ENCODE measurements at regions not wholly inside any gene's neighbourhood (a gene's known extent, or its start where the extent isn't known, plus 50 kb on each side); places are given as distances from the start of the nearest gene placed in this dataset.

GRCh38 chr3:147914532-147914931, 505.4 kb downstream of the ZIC1 start:
- Mint-ChIP-seq H3K27ac (no peak overlapping the region), H3K4me3 (no peak overlapping the region), H3K9me3 (no peaks in the 10 kb centered on the region), H3K27me3 (ENCODE audit: low read depth) (no peaks in the 10 kb centered on the region), H3K36me3 (ENCODE audit: low read depth) (no peaks in the 10 kb centered on the region), H3K4me1 (ENCODE audit: low read depth) (no peaks in the 10 kb centered on the region)

GRCh38 chr3:147915057-147915456, 505.9 kb downstream of the ZIC1 start:
- no peaks in the 10 kb centered on the region for H3K4me1 Mint-ChIP-seq (ENCODE audit: low read depth)
- H3K4me3 Mint-ChIP-seq = no peak overlapping the region
- H3K27ac Mint-ChIP-seq = no peak overlapping the region
- no peaks in the 10 kb centered on the region for H3K9me3 Mint-ChIP-seq
- no peaks in the 10 kb centered on the region for H3K27me3 Mint-ChIP-seq (ENCODE audit: low read depth)
- no peaks in the 10 kb centered on the region for H3K36me3 Mint-ChIP-seq (ENCODE audit: low read depth)

- Mint-ChIP-seq H3K27ac (no peak overlapping the region), H3K4me3 (no peak overlapping the region), H3K36me3 (ENCODE audit: low read depth) (no peaks in the 10 kb centered on the region), H3K4me1 (ENCODE audit: low read depth) (no peaks in the 10 kb centered on the region), H3K27me3 (ENCODE audit: low read depth) (no peaks in the 10 kb centered on the region), H3K9me3 (no peaks in the 10 kb centered on the region)
Observed at GRCh38 chr3:147919496-147919895, 510.3 kb downstream of the ZIC1 start.

GRCh38 chr3:147921051-147921450, 511.9 kb downstream of the ZIC1 start:
- Mint-ChIP-seq H3K4me1 (ENCODE audit: low read depth) (no peaks in the 10 kb centered on the region), H3K9me3 (no peaks in the 10 kb centered on the region), H3K27ac (no peak overlapping the region), H3K4me3 (no peak overlapping the region), H3K36me3 (ENCODE audit: low read depth) (no peaks in the 10 kb centered on the region), H3K27me3 (ENCODE audit: low read depth) (no peaks in the 10 kb centered on the region)

- H3K36me3 Mint-ChIP-seq (ENCODE audit: low read depth) = no peaks in the 10 kb centered on the region
- H3K4me3 Mint-ChIP-seq = no peak overlapping the region
- H3K4me1 Mint-ChIP-seq (ENCODE audit: low read depth) = no peaks in the 10 kb centered on the region
- H3K9me3 Mint-ChIP-seq = no peaks in the 10 kb centered on the region
- H3K27me3 Mint-ChIP-seq (ENCODE audit: low read depth) = no peaks in the 10 kb centered on the region
- H3K27ac Mint-ChIP-seq = no peak overlapping the region
Observed at GRCh38 chr3:147924755-147925154, 515.6 kb downstream of the ZIC1 start.

GRCh38 chr3:147925272-147925671, 516.1 kb downstream of the ZIC1 start:
- Mint-ChIP-seq H3K27me3 (ENCODE audit: low read depth) (no peaks in the 10 kb centered on the region), H3K4me3 (no peak overlapping the region), H3K9me3 (no peaks in the 10 kb centered on the region), H3K4me1 (ENCODE audit: low read depth) (no peaks in the 10 kb centered on the region), H3K36me3 (ENCODE audit: low read depth) (no peaks in the 10 kb centered on the region), H3K27ac (no peak overlapping the region)

GRCh38 chr3:147930232-147930807, 521.2 kb downstream of the ZIC1 start:
- no peaks in the 10 kb centered on the region for H3K4me1 Mint-ChIP-seq (ENCODE audit: low read depth)
- H3K9me3 Mint-ChIP-seq = no peaks in the 10 kb centered on the region
- no peaks in the 10 kb centered on the region for H3K36me3 Mint-ChIP-seq (ENCODE audit: low read depth)
- no peaks in the 10 kb centered on the region for H3K27me3 Mint-ChIP-seq (ENCODE audit: low read depth)
- no peak overlapping the region for H3K4me3 Mint-ChIP-seq
- H3K27ac Mint-ChIP-seq = no peak overlapping the region

GRCh38 chr3:147934451-147935180, 525.5 kb downstream of the ZIC1 start:
- no peak overlapping the region for H3K27ac Mint-ChIP-seq

GRCh38 chr3:147937341-147937740, 528.2 kb downstream of the ZIC1 start:
- Mint-ChIP-seq H3K27ac (no peak overlapping the region), H3K27me3 (ENCODE audit: low read depth) (no peaks in the 10 kb centered on the region), H3K9me3 (no peaks in the 10 kb centered on the region), H3K4me3 (no peak overlapping the region), H3K4me1 (ENCODE audit: low read depth) (no peaks in the 10 kb centered on the region), H3K36me3 (ENCODE audit: low read depth) (no peaks in the 10 kb centered on the region)

More at GRCh38 chr3:147934451-147935180, 525.5 kb downstream of the ZIC1 start:
- Mint-ChIP-seq H3K4me1 (ENCODE audit: low read depth) (no peaks in the 10 kb centered on the region), H3K27me3 (ENCODE audit: low read depth) (no peaks in the 10 kb centered on the region), H3K36me3 (ENCODE audit: low read depth) (no peaks in the 10 kb centered on the region), H3K4me3 (no peak overlapping the region), H3K9me3 (no peaks in the 10 kb centered on the region)

GRCh38 chr3:147937891-147938290, 528.7 kb downstream of the ZIC1 start:
- no peaks in the 10 kb centered on the region for H3K4me1 Mint-ChIP-seq (ENCODE audit: low read depth)
- H3K9me3 Mint-ChIP-seq = no peaks in the 10 kb centered on the region
- H3K4me3 Mint-ChIP-seq = no peak overlapping the region
- H3K27me3 Mint-ChIP-seq (ENCODE audit: low read depth) = no peaks in the 10 kb centered on the region
- H3K36me3 Mint-ChIP-seq (ENCODE audit: low read depth) = no peaks in the 10 kb centered on the region
- H3K27ac Mint-ChIP-seq = no peak overlapping the region

GRCh38 chr3:147939425-147939824, 530.3 kb downstream of the ZIC1 start:
- H3K4me1 Mint-ChIP-seq (ENCODE audit: low read depth) = no peaks in the 10 kb centered on the region
- H3K27me3 Mint-ChIP-seq (ENCODE audit: low read depth) = no peaks in the 10 kb centered on the region
- no peak overlapping the region for H3K4me3 Mint-ChIP-seq
- H3K27ac Mint-ChIP-seq = no peak overlapping the region
- no peaks in the 10 kb centered on the region for H3K9me3 Mint-ChIP-seq
- H3K36me3 Mint-ChIP-seq (ENCODE audit: low read depth) = no peaks in the 10 kb centered on the region

GRCh38 chr3:147939839-147940238, 530.7 kb downstream of the ZIC1 start:
- H3K4me3 Mint-ChIP-seq = no peak overlapping the region
- no peaks in the 10 kb centered on the region for H3K27me3 Mint-ChIP-seq (ENCODE audit: low read depth)
- no peaks in the 10 kb centered on the region for H3K4me1 Mint-ChIP-seq (ENCODE audit: low read depth)
- H3K36me3 Mint-ChIP-seq (ENCODE audit: low read depth) = no peaks in the 10 kb centered on the region
- H3K27ac Mint-ChIP-seq = no peak overlapping the region
- no peaks in the 10 kb centered on the region for H3K9me3 Mint-ChIP-seq

GRCh38 chr3:147940405-147941193, 531.4 kb downstream of the ZIC1 start:
- no peaks in the 10 kb centered on the region for H3K27me3 Mint-ChIP-seq (ENCODE audit: low read depth)
- no peak overlapping the region for H3K4me3 Mint-ChIP-seq
- H3K36me3 Mint-ChIP-seq (ENCODE audit: low read depth) = no peaks in the 10 kb centered on the region
- H3K9me3 Mint-ChIP-seq = no peaks in the 10 kb centered on the region
- no peaks in the 10 kb centered on the region for H3K4me1 Mint-ChIP-seq (ENCODE audit: low read depth)
- no peak overlapping the region for H3K27ac Mint-ChIP-seq

- Mint-ChIP-seq H3K36me3 (ENCODE audit: low read depth) (no peaks in the 10 kb centered on the region), H3K4me1 (ENCODE audit: low read depth) (no peaks in the 10 kb centered on the region), H3K9me3 (no peaks in the 10 kb centered on the region), H3K27me3 (ENCODE audit: low read depth) (no peaks in the 10 kb centered on the region), H3K4me3 (no peak overlapping the region), H3K27ac (no peak overlapping the region)
Observed at GRCh38 chr3:147941969-147942368, 532.8 kb downstream of the ZIC1 start.

Measured in T-helper 1 cell treated with Interleukin-12 subunit alpha and Interleukin-12 subunit beta and Interleukin-4 antibody, amounts not matched to agents 30 μg/mL and 1 μg/mL, for 36 hours (primary cell).